IPS-NIHi11 (cell line): ENCODE measurements at regions not wholly inside any gene's neighbourhood (a gene's known extent, or its start where the extent isn't known, plus 50 kb on each side); places are given as distances from the start of the nearest gene placed in this dataset.

Experiments used
- DNase-seq: peaks from one replicate; pipeline ENCODE4 v3.0.0; 2012; ENCODE audit warnings: mixed read lengths, low spot score

GRCh38 chr13:26456650-26457049, 100.8 kb upstream of the WASF3 start:
- DNase-seq, result no peak

GRCh38 chr13:26457212-26457611, 100.3 kb upstream of the WASF3 start:
- no peak for DNase-seq

GRCh38 chr13:26458196-26458749, 99.2 kb upstream of the WASF3 start:
- DNase-seq, result no peak

- DNase-seq, result no peak
Observed at GRCh38 chr13:26459276-26460131, 98.0 kb upstream of the WASF3 start.

GRCh38 chr13:26460648-26461047, 96.8 kb upstream of the WASF3 start:
- DNase-seq, result no peak

GRCh38 chr13:26463296-26463695, 94.2 kb upstream of the WASF3 start:
- DNase-seq, result no peak

GRCh38 chr13:26463848-26464247, 93.6 kb upstream of the WASF3 start:
- no peak for DNase-seq

- DNase-seq, result no peak
Observed at GRCh38 chr13:26465514-26465913, 92.0 kb upstream of the WASF3 start.

- DNase-seq, result no peak
Observed at GRCh38 chr13:26465954-26466353, 91.5 kb upstream of the WASF3 start.

- DNase-seq, result no peak
Observed at GRCh38 chr13:26468265-26468801, 89.2 kb upstream of the WASF3 start.

GRCh38 chr13:26469602-26470001, 87.9 kb upstream of the WASF3 start:
- no peak for DNase-seq

- DNase-seq, result no peak
Observed at GRCh38 chr13:26471807-26472206, 85.7 kb upstream of the WASF3 start.

- DNase-seq, result no peak
Observed at GRCh38 chr13:26473571-26474230, 83.8 kb upstream of the WASF3 start.

GRCh38 chr13:26474286-26474685, 83.2 kb upstream of the WASF3 start:
- DNase-seq, result no peak

GRCh38 chr13:26475176-26476110, 82.0 kb upstream of the WASF3 start:
- peak; percentile 48 for DNase-seq

GRCh38 chr13:26476111-26476781, 81.2 kb upstream of the WASF3 start:
- DNase-seq, result peak; percentile 29

GRCh38 chr13:26476782-26477142, 80.7 kb upstream of the WASF3 start:
- no peak for DNase-seq

- DNase-seq, result no peak
Observed at GRCh38 chr13:26477681-26478080, 79.8 kb upstream of the WASF3 start.

GRCh38 chr13:26480246-26480855, 77.1 kb upstream of the WASF3 start:
- DNase-seq, result no peak

GRCh38 chr13:26482451-26483197, 74.9 kb upstream of the WASF3 start:
- DNase-seq, result peak; percentile 83
